NB4 (cell line): ENCODE measurements at regions not wholly inside any gene's neighbourhood (a gene's known extent, or its start where the extent isn't known, plus 50 kb on each side); places are given as distances from the start of the nearest gene placed in this dataset.

Experiments
- TF ChIP-seq, protein P1 (sequence below): IDR thresholded peaks from one replicate; pipeline ENCODE4 v1.5.1; 2012; ENCODE audit warnings: low read depth, low read length
- TF ChIP-seq, protein P2 (sequence below): IDR thresholded peaks from 2 replicates; pipeline ENCODE4 v1.6.1; 2011; ENCODE audit warnings: low read depth, low read length

DNA sequence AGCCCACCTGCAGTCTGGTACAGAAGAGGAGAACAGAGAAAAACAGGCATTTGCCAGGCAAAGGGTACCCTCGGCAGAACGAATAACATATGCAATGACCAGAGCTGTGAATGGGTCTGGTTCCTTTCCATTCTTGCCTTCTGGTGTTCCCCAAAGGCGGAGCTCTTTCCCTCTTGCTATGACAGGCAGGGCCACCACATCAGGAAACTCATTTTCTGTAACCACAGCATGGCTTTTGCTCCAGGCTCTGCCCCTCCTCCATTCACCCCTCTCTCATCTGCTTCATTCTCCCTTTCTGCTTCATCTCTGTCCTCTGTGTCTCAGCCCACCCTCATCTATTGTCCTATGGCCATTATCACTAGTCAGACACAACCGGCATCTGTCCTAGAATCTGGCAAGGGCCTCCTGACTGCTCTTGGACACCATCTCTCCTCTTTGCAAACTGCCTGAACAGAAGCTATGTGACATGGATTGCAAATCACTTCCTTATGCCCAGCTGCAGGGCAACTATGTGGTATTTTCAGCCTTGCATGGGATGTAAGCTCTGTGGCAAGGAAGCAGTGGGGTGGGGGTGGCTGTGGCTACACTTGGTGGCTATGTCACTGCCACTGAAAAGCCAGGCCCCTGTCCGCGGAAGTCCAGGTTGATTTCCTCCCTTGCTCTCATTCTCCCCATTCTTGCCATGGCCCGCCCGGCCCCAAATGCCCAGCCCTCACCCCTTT, 78.8 kb upstream of the ABCD3 start:
- TF ChIP-seq, protein P1, sequence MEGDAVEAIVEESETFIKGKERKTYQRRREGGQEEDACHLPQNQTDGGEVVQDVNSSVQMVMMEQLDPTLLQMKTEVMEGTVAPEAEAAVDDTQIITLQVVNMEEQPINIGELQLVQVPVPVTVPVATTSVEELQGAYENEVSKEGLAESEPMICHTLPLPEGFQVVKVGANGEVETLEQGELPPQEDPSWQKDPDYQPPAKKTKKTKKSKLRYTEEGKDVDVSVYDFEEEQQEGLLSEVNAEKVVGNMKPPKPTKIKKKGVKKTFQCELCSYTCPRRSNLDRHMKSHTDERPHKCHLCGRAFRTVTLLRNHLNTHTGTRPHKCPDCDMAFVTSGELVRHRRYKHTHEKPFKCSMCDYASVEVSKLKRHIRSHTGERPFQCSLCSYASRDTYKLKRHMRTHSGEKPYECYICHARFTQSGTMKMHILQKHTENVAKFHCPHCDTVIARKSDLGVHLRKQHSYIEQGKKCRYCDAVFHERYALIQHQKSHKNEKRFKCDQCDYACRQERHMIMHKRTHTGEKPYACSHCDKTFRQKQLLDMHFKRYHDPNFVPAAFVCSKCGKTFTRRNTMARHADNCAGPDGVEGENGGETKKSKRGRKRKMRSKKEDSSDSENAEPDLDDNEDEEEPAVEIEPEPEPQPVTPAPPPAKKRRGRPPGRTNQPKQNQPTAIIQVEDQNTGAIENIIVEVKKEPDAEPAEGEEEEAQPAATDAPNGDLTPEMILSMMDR, result no peak
- TF ChIP-seq, protein P2, sequence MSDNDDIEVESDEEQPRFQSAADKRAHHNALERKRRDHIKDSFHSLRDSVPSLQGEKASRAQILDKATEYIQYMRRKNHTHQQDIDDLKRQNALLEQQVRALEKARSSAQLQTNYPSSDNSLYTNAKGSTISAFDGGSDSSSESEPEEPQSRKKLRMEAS, result no peak
